ENCODE measurements at regions not wholly inside any gene's neighbourhood (a gene's known extent, or its start where the extent isn't known, plus 50 kb on each side); places are given as distances from the start of the nearest gene placed in this dataset.

GRCh38 chr2:239496700-239497099 is 95.9 kb upstream of the HDAC4 start:
- TF ChIP-seq ZNF8 (CRISPR knock-in tag; IDR thresholded peaks at IDR 0.05) (no peak), ZFP3 (CRISPR knock-in tag; IDR thresholded peaks at IDR 0.05) (no peak), PPARA (CRISPR knock-in tag; IDR thresholded peaks at IDR 0.05; ENCODE audit: borderline replicate concordance) (no peak), CSRNP3 (CRISPR knock-in tag; IDR thresholded peaks at IDR 0.05) (no peak), ARNTL (CRISPR knock-in tag; IDR thresholded peaks at IDR 0.05; ENCODE audit: borderline replicate concordance, low read depth) (no peak), PATZ1 (CRISPR knock-in tag; IDR thresholded peaks at IDR 0.05; ENCODE audit: borderline replicate concordance) (no peak), CREB5 (CRISPR knock-in tag; IDR thresholded peaks at IDR 0.05; ENCODE audit: low read depth) (no peak), ZFP30 (CRISPR knock-in tag; IDR thresholded peaks at IDR 0.05) (no peak), ZNF565 (CRISPR knock-in tag; conservative IDR thresholded peaks at IDR 0.05; ENCODE audit: low read depth) (no peak), GLIS3 (CRISPR knock-in tag; IDR thresholded peaks at IDR 0.05) (no peak), TCF4 (CRISPR knock-in tag; IDR thresholded peaks at IDR 0.05; ENCODE audit: borderline replicate concordance) (no peak)
